Parathyroid adenoma (tissue), 2 donors: ENCODE measurements at regions not wholly inside any gene's neighbourhood (a gene's known extent, or its start where the extent isn't known, plus 50 kb on each side); places are given as distances from the start of the nearest gene placed in this dataset.
"Not testable (repeated sequence)": the region's sequence is repeated elsewhere in the genome, so short reads cannot be mapped to it uniquely, and the experiment has no call there.

Experiments used
- H2AFZ ChIP-seq: fragments of 300-600 bp; sonication (generic); one replicate; pipeline ENCODE4 v1.7.0; 2017; ENCODE audit warnings: antibody characterized with exemption, mild to moderate bottlenecking
- H3K27ac ChIP-seq: fragments of 300-600 bp; sonication (generic); one replicate; pipeline ENCODE4 v1.7.0; 2017
- H3K27me3 ChIP-seq: fragments of 300-600 bp; sonication (generic); one replicate; pipeline ENCODE4 v1.7.0; 2017; ENCODE audit warnings: low read length; ENCODE audit not compliant: control insufficient read depth, insufficient read depth
- H3K36me3 ChIP-seq: fragments of 300-600 bp; sonication (generic); one replicate; pipeline ENCODE4 v1.7.0; 2017; ENCODE audit warnings: low read length; ENCODE audit not compliant: control insufficient read depth, insufficient read depth
- H3K4me1 ChIP-seq: fragments of 300-600 bp; sonication (generic); one replicate; pipeline ENCODE4 v1.7.0; 2017; ENCODE audit warnings: control low read depth
- H3K4me2 ChIP-seq: fragments of 300-600 bp; sonication (generic); one replicate; pipeline ENCODE4 v1.7.0; 2017; ENCODE audit warnings: low read length
- H3K4me3 ChIP-seq: fragments of 300-600 bp; sonication (generic); one replicate; pipeline ENCODE4 v1.7.0; 2017; ENCODE audit warnings: low read depth, low read length
- H3K79me2 ChIP-seq: fragments of 300-600 bp; sonication (generic); one replicate; pipeline ENCODE4 v1.7.0; 2017; ENCODE audit warnings: control low read depth
- H3K9ac ChIP-seq: fragments of 300-600 bp; sonication (generic); one replicate; pipeline ENCODE4 v1.7.0; 2017; ENCODE audit warnings: mild to moderate bottlenecking
- H3K9me3 ChIP-seq: fragments of 300-600 bp; sonication (generic); one replicate; pipeline ENCODE4 v1.7.0; 2017; ENCODE audit warnings: low read length; ENCODE audit not compliant: control insufficient read depth
- donor health status: primary hyperparathyroidism.

DNA sequence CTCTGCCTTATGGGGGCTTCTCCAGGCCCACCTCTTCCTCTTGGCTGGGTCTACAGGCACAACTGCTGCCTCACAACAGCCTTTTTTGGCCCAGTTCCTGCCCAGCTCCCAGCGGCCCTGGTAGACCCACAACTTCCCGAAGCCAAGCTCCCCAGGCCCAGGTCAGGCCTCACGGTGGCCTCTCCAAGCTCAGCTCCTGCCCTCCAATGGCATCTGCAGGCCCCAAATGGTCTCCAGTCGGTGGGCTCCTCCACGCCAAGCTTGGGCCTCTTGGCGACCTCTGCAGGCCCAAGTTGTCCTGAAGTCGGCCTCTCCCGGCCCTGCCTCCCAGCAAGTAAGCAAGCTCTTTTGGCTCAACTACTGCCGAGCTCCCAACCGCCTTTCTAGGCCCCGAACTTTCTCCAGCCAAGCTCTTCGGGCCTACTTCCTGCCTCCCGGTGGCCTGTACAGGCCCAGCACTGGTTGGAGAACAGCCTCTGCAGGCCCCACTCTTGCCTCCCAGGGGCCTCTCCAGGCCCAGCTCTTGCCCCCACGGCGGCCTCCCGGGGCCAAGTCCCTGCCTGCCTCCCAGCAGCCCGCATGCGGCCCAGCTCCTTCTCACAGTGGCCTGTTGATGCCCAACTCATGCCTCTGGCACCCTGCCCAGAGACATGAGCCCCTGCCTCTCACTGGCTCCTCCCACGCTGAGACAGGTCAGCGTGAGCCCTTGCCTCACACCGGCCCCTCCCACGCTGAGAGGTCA, 354.6 kb downstream of the ZNF37A start:
- not testable (repeated sequence) for H3K27ac ChIP-seq, H3K4me3 ChIP-seq, H3K4me2 ChIP-seq, H2AFZ ChIP-seq, H3K27me3 ChIP-seq, H3K9me3 ChIP-seq, H3K4me1 ChIP-seq, H3K36me3 ChIP-seq, H3K9ac ChIP-seq, H3K79me2 ChIP-seq

DNA sequence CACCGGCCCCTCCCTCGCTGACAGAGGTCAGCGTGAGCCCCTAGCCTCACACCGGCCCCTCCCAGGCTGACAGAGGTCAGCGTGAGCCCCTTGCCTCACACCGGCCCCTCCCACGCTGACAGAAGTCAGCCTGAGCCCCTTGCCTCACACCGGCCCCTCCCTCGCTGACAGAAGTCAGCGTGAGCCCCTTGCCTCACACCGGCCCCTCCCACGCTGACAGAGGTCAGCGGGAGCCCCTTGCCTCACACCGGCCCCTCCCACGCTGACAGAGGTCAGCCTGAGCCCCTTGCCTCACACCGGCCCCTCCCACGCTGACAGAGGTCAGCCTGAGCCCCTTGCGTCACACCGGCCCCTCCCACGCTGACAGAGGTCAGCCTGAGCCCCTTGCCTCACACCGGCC, 355.5 kb downstream of the ZNF37A start:
- not testable (repeated sequence) for H3K79me2 ChIP-seq, H3K27me3 ChIP-seq, H3K4me3 ChIP-seq, H3K36me3 ChIP-seq, H3K9ac ChIP-seq, H3K4me2 ChIP-seq, H2AFZ ChIP-seq, H3K27ac ChIP-seq, H3K4me1 ChIP-seq, H3K9me3 ChIP-seq

DNA sequence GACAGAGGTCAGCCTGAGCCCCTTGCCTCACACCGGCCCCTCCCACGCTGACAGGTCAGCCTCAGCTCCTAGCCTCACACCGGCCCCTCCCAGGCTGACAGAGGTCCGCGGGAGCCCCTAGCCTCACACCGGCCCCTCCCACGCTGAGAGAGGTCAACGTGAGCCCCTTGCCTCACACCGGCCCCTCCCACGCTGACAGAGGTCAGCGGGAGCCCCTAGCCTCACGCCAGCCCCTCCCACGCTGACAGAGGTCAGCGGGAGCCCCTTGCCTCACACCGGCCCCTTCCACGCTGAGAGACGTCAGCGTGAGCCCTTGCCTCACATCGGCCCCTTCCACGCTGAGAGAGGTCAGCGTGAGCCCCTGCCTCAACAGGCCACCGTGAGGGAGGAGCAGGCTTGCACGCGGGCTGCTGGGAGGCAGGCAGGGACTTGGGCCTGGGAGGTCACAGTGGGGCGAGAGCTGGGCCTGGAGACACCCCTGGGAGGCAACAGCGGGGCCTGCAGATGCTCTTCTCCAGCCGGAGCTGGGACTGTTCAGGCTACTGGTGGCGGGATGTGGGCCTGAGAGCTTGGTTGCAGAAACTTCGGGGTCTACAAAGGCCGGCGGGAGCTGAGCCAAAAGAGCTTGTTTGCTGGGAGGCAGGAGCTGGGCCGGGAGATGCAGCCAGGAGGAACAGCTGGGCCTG, 356.4 kb downstream of the ZNF37A start:
- H3K4me2 ChIP-seq, H3K9me3 ChIP-seq, H3K27me3 ChIP-seq, H2AFZ ChIP-seq, H3K36me3 ChIP-seq, H3K4me3 ChIP-seq, H3K4me1 ChIP-seq, H3K79me2 ChIP-seq, H3K27ac ChIP-seq, H3K9ac ChIP-seq: not testable (repeated sequence)

DNA sequence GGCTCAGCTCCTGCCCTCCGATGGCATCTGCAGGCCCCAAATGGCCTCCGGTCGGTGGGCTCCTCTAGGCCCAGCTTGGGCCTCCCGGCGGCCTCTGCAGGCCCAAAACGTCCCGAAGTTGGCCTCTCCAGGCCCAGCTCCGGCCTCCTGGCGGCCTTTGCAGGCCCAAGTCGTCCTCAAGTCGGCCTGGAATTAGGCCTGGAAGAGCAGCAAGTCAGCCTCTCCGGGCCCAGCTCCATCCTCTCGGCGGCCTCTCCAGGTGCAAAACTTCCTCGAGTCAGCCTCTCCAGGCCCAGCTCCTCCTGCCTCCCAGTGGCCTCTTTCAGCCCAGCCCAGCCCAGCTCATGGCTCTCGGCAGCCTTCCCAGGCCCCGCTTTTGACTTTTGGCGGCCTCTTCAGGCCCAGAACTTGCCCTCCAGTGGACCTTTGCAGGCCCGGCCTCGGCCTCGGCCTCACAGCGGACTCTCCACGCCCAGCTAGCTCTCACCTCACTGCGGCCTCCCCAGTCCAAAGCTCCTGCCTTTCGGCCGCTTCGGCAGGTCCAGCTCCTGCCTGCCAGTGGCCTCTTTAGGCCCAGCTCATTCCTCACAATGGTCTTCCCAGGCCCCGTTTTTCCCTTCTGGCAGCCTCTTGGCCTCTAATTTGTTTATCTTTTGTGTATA, 357.3 kb downstream of the ZNF37A start:
- not testable (repeated sequence) for H3K9me3 ChIP-seq, H3K9ac ChIP-seq, H3K4me2 ChIP-seq, H3K36me3 ChIP-seq, H3K27me3 ChIP-seq, H2AFZ ChIP-seq, H3K4me1 ChIP-seq, H3K79me2 ChIP-seq, H3K4me3 ChIP-seq, H3K27ac ChIP-seq
